Stomach (tissue), 8 donors: ENCODE measurements at regions not wholly inside any gene's neighbourhood (a gene's known extent, or its start where the extent isn't known, plus 50 kb on each side); places are given as distances from the start of the nearest gene placed in this dataset.

ENCODE experiments used
- DNase-seq, 2 donors: peaks; one replicate each; pipeline versions ENCODE4 v3.0.0 to v3.0.0-alpha.2; 2013 to 2019
- H3K27ac ChIP-seq, 5 donors: fragments of 200-600 bp in 4 of 5; sonication (generic) in 4 of 5; one replicate each; pipeline ENCODE4 v1.5.1; 2013 to 2019; ENCODE audit warnings: mild to moderate bottlenecking in 1 of 5, moderate library complexity in 1 of 5
- H3K27me3 ChIP-seq, 3 donors: fragments of 200-600 bp; sonication (generic); one replicate each; pipeline ENCODE4 v1.5.1; 2017 to 2019; ENCODE audit warnings: mixed run types in 1 of 3
- H3K36me3 ChIP-seq, 4 donors: fragments of 200-600 bp; sonication (generic); 1 replicate in 3 of 4; 2 replicates in 1 of 4; pipeline ENCODE4 v1.5.1; 2016 to 2019
- H3K4me1 ChIP-seq, 4 donors: fragments of 200-600 bp; sonication (generic); one replicate each; pipeline ENCODE4 v1.5.1; 2016 to 2019
- H3K4me3 ChIP-seq, 4 donors: fragments of 200-600 bp; sonication (generic) in 3 of 4; one replicate each; pipeline ENCODE4 v1.5.1; 2016 to 2019; ENCODE audit warnings: mild to moderate bottlenecking in 1 of 4
- H3K9me3 ChIP-seq, 4 donors: fragments of 200-600 bp; sonication (generic); one replicate each; pipeline ENCODE4 v1.5.1; 2016 to 2019
- CTCF ChIP-seq, 7 experiments: fragments of 450-650 bp in 4 of 7; fragments of 200-600 bp in 3 of 7; sonication (generic) in 3 of 7; IDR thresholded peaks; one replicate each; pipeline ENCODE4 v1.5.1; 2016 to 2019; ENCODE audit warnings: antibody characterized with exemption in 7 of 7, control low read depth in 2 of 7, mild to moderate bottlenecking in 1 of 7
- EP300 ChIP-seq: sonication (generic); formaldehyde crosslinking; IDR thresholded peaks from one replicate; pipeline ENCODE4 v1.6.1; 2017; ENCODE audit warnings: antibody characterized with exemption
- POLR2A ChIP-seq, 4 donors: fragments of 450-650 bp; IDR thresholded peaks; one replicate each; pipeline ENCODE4 v1.6.1; 2016; ENCODE audit warnings: antibody characterized with exemption in 4 of 4, control low read depth in 2 of 4, mild to moderate bottlenecking in 1 of 4, moderate library complexity in 1 of 4
- POLR2AphosphoS5 ChIP-seq, 3 donors: sonication (generic); formaldehyde crosslinking; IDR thresholded peaks; one replicate each; pipeline ENCODE4 v1.6.1; 2016; ENCODE audit warnings: antibody characterized with exemption in 3 of 3
- WGBS, 5 donors: extraction: QIAGEN DNeasy Blood & Tissue Kit in 3 of 5; methylation state at CpG; one replicate each; pipeline versions ENCODE4 v1.1.5 to v1.1.7; 2013 to 2018; 5-methylcytosine and 5-hydroxymethylcytosine counted together
- intact Hi-C: fragments of 100-400 bp; cut with DNase I; formaldehyde crosslinking; loops from one replicate; pipeline ENCODE4 v1.15.1; 2023; ENCODE audit warnings: low total_unique reads
- donor health status: healthy with polysubstance abuse.
- donor health status: Bipolar disorder and iron deficiency.
- donor health status: healthy.

- H3K4me1 ChIP-seq, result no peaks in the 10 kb centered on the region
- WGBS, 5 donors, result 44 to 67% (median 55%) methylated on average over 2 of the region's 2 CpGs
- H3K27me3 ChIP-seq, result no peaks in the 10 kb centered on the region
- no peak overlapping the region for H3K4me3 ChIP-seq
- TF ChIP-seq CTCF (IDR thresholded peaks at IDR 0.05) (no peak), POLR2AphosphoS5 (IDR thresholded peaks at IDR 0.05) (no peak), POLR2A (IDR thresholded peaks at IDR 0.05) (no peak), EP300 (no peak)
- no peak for DNase-seq
- H3K9me3 ChIP-seq, result no peaks in the 10 kb centered on the region
- no peaks in the 10 kb centered on the region for H3K36me3 ChIP-seq
- intact Hi-C loops, result no loop called here
- no peak overlapping the region for H3K27ac ChIP-seq
Observed at GRCh38 chr9:102087141-102087540, 348.7 kb upstream of the GRIN3A start.

GRCh38 chr9:102085548-102085947, 347.1 kb upstream of the GRIN3A start:
- H3K4me3 ChIP-seq, result no peak overlapping the region
- no peaks in the 10 kb centered on the region for H3K9me3 ChIP-seq
- TF ChIP-seq CTCF (IDR thresholded peaks at IDR 0.05) (no peak), EP300 (no peak), POLR2AphosphoS5 (IDR thresholded peaks at IDR 0.05) (no peak), POLR2A (IDR thresholded peaks at IDR 0.05) (no peak)
- H3K4me1 ChIP-seq, result no peaks in the 10 kb centered on the region
- H3K36me3 ChIP-seq, result no peaks in the 10 kb centered on the region
- H3K27me3 ChIP-seq, result no peaks in the 10 kb centered on the region
- intact Hi-C loops, result no loop called here
- H3K27ac ChIP-seq, result no peak overlapping the region
- DNase-seq, result no peak

GRCh38 chr9:102072059-102072764, 333.8 kb upstream of the GRIN3A start:
- no peaks in the 10 kb centered on the region for H3K4me1 ChIP-seq
- intact Hi-C loops, result no loop called here
- WGBS, 5 donors, result 49 to 67% (median 55%) methylated on average over 9 of the region's 9 CpGs
- no peaks in the 10 kb centered on the region for H3K36me3 ChIP-seq
- H3K4me3 ChIP-seq, result no peak overlapping the region
- H3K9me3 ChIP-seq, result peaks cover 0 to 1% (median under 1%) of the 10 kb centered on the region in 4 donors
- no peaks in the 10 kb centered on the region for H3K27me3 ChIP-seq
- DNase-seq, result no peak
- TF ChIP-seq EP300, result no peak
- TF ChIP-seq POLR2A (IDR thresholded peaks at IDR 0.05), result no peak
- TF ChIP-seq POLR2AphosphoS5 (IDR thresholded peaks at IDR 0.05), result no peak
- TF ChIP-seq CTCF (IDR thresholded peaks at IDR 0.05), result no peak
- H3K27ac ChIP-seq, result no peak overlapping the region

GRCh38 chr9:102069969-102070368, 331.5 kb upstream of the GRIN3A start:
- 67 to 100% (median 81%) methylated on average over 1 of the region's 1 CpG for WGBS, 5 donors
- TF ChIP-seq POLR2AphosphoS5 (IDR thresholded peaks at IDR 0.05) (no peak), EP300 (no peak), POLR2A (IDR thresholded peaks at IDR 0.05) (no peak), CTCF (IDR thresholded peaks at IDR 0.05) (no peak)
- Histone ChIP-seq H3K4me3 (no peak overlapping the region), H3K4me1 (no peaks in the 10 kb centered on the region), H3K36me3 (no peaks in the 10 kb centered on the region), H3K27ac (no peak overlapping the region), H3K27me3 (no peaks in the 10 kb centered on the region), H3K9me3 (peaks cover 0 to 11% (median 3%) of the 10 kb centered on the region in 4 donors)
- DNase-seq, result no peak
- intact Hi-C loops, result no loop called here
